Osteoblast (primary cell): ENCODE measurements at regions not wholly inside any gene's neighbourhood (a gene's known extent, or its start where the extent isn't known, plus 50 kb on each side); places are given as distances from the start of the nearest gene placed in this dataset.

Source experiments
- DNase-seq: peaks from one replicate; pipeline ENCODE4 v3.0.0; 2011; ENCODE audit warnings: low spot score, mixed read lengths; ENCODE audit not compliant: insufficient read length; ENCODE audit errors: missing footprints
- H2AFZ ChIP-seq: 2 replicates; pipeline ENCODE4 v1.6.0; 2011; ENCODE audit warnings: mild to moderate bottlenecking, low read length
- H3K27ac ChIP-seq: 2 replicates; pipeline ENCODE4 v1.5.1; 2011; ENCODE audit warnings: mild to moderate bottlenecking, low read depth, low read length, moderate library complexity
- H3K27me3 ChIP-seq: 2 replicates; pipeline ENCODE4 v1.6.0; 2012; ENCODE audit warnings: mild to moderate bottlenecking, control low read depth, inconsistent platforms, low read length, moderate library complexity; ENCODE audit not compliant: insufficient read depth
- H3K36me3 ChIP-seq: 2 replicates; pipeline ENCODE4 v1.5.1; 2011; ENCODE audit warnings: mild to moderate bottlenecking, low read length, control low read depth, moderate library complexity; ENCODE audit not compliant: insufficient read depth
- H3K4me1 ChIP-seq: 2 replicates; pipeline ENCODE4 v1.5.1; 2011; ENCODE audit warnings: mild to moderate bottlenecking, low read length, control low read depth, moderate library complexity; ENCODE audit not compliant: insufficient read depth
- H3K4me2 ChIP-seq: 2 replicates; pipeline ENCODE4 v1.6.0; 2011; ENCODE audit warnings: mild to moderate bottlenecking, low read length; ENCODE audit not compliant: insufficient read depth
- H3K4me3 ChIP-seq: fragments of 200-600 bp; sonication (generic); 3 replicates; pipeline ENCODE4 v1.5.1; 2012; ENCODE audit warnings: mild to moderate bottlenecking, low read length, inconsistent platforms; ENCODE audit not compliant: insufficient read depth
- H3K79me2 ChIP-seq: 2 replicates; pipeline ENCODE4 v1.6.0; 2012; ENCODE audit warnings: mild to moderate bottlenecking, low read length, control low read depth, inconsistent platforms; ENCODE audit not compliant: insufficient read depth
- H3K9me3 ChIP-seq: 2 replicates; pipeline ENCODE4 v1.5.1; 2011; ENCODE audit warnings: low read depth, low read length, control low read depth
- H4K20me1 ChIP-seq: 2 replicates; pipeline ENCODE4 v1.6.0; 2012; ENCODE audit warnings: mild to moderate bottlenecking, low read length, control low read depth; ENCODE audit not compliant: insufficient read depth
- TF ChIP-seq, protein P1 (sequence below): IDR thresholded peaks from 2 replicates; pipeline ENCODE4 v1.5.1; 2011; ENCODE audit warnings: mild to moderate bottlenecking, low read depth, low read length, moderate library complexity; ENCODE audit errors: extremely low read depth

GRCh38 chr10:108817584-108817983 lies 1105.7 kb downstream of the XPNPEP1 start:
- TF ChIP-seq, protein P1, sequence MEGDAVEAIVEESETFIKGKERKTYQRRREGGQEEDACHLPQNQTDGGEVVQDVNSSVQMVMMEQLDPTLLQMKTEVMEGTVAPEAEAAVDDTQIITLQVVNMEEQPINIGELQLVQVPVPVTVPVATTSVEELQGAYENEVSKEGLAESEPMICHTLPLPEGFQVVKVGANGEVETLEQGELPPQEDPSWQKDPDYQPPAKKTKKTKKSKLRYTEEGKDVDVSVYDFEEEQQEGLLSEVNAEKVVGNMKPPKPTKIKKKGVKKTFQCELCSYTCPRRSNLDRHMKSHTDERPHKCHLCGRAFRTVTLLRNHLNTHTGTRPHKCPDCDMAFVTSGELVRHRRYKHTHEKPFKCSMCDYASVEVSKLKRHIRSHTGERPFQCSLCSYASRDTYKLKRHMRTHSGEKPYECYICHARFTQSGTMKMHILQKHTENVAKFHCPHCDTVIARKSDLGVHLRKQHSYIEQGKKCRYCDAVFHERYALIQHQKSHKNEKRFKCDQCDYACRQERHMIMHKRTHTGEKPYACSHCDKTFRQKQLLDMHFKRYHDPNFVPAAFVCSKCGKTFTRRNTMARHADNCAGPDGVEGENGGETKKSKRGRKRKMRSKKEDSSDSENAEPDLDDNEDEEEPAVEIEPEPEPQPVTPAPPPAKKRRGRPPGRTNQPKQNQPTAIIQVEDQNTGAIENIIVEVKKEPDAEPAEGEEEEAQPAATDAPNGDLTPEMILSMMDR, result no peak
- H3K4me2 ChIP-seq, result no peak overlapping the region
- no peak overlapping the region for H3K27ac ChIP-seq
- no peaks in the 10 kb centered on the region for H4K20me1 ChIP-seq
- no peaks in the 10 kb centered on the region for H3K36me3 ChIP-seq
- no peaks in the 10 kb centered on the region for H3K79me2 ChIP-seq
- no peaks in the 10 kb centered on the region for H3K4me1 ChIP-seq
- no peaks in the 10 kb centered on the region for H3K27me3 ChIP-seq
- DNase-seq, result no peak
- no peak overlapping the region for H2AFZ ChIP-seq
- H3K4me3 ChIP-seq, result no peak overlapping the region
- no peaks in the 10 kb centered on the region for H3K9me3 ChIP-seq

GRCh38 chr10:108817135-108817534 lies 1106.2 kb downstream of the XPNPEP1 start:
- Histone ChIP-seq H3K79me2 (no peaks in the 10 kb centered on the region), H3K36me3 (no peaks in the 10 kb centered on the region), H3K27me3 (no peaks in the 10 kb centered on the region), H2AFZ (no peak overlapping the region), H3K4me2 (no peak overlapping the region), H3K27ac (no peak overlapping the region), H3K4me3 (no peak overlapping the region), H4K20me1 (no peaks in the 10 kb centered on the region), H3K4me1 (no peaks in the 10 kb centered on the region), H3K9me3 (no peaks in the 10 kb centered on the region)
- no peak for DNase-seq
- TF ChIP-seq, protein P1, result no peak

- Histone ChIP-seq H3K27me3 (no peaks in the 10 kb centered on the region), H3K79me2 (no peaks in the 10 kb centered on the region), H3K4me1 (no peaks in the 10 kb centered on the region), H2AFZ (no peak overlapping the region), H4K20me1 (no peaks in the 10 kb centered on the region), H3K4me2 (no peak overlapping the region), H3K4me3 (no peak overlapping the region), H3K36me3 (no peaks in the 10 kb centered on the region), H3K27ac (no peak overlapping the region), H3K9me3 (no peaks in the 10 kb centered on the region)
- TF ChIP-seq, protein P1, result no peak
- DNase-seq, result no peak
Measured at GRCh38 chr10:108812906-108813305, 1110.4 kb downstream of the XPNPEP1 start.

- DNase-seq, result no peak
- Histone ChIP-seq H3K27ac (no peak overlapping the region), H3K4me2 (no peak overlapping the region)
Measured at GRCh38 chr10:108812296-108812695, 1111.0 kb downstream of the XPNPEP1 start.

More at GRCh38 chr10:108812296-108812695, 1111.0 kb downstream of the XPNPEP1 start:
- H3K27me3 ChIP-seq, result no peaks in the 10 kb centered on the region
- H3K9me3 ChIP-seq, result no peaks in the 10 kb centered on the region
- H3K4me3 ChIP-seq, result no peak overlapping the region
- no peaks in the 10 kb centered on the region for H4K20me1 ChIP-seq
- H2AFZ ChIP-seq, result no peak overlapping the region
- H3K79me2 ChIP-seq, result no peaks in the 10 kb centered on the region
- H3K36me3 ChIP-seq, result no peaks in the 10 kb centered on the region
- no peaks in the 10 kb centered on the region for H3K4me1 ChIP-seq
- TF ChIP-seq, protein P1, result no peak
